ENCODE measurements at regions not wholly inside any gene's neighbourhood (a gene's known extent, or its start where the extent isn't known, plus 50 kb on each side); places are given as distances from the start of the nearest gene placed in this dataset.

- H3K4me3 ChIP-seq: no peak overlapping the region
- H3K27ac ChIP-seq: no peak overlapping the region
These were observed 149.1 kb downstream of the TENT4A start for GRCh38 chr5:6862306-6862705.

DNA sequence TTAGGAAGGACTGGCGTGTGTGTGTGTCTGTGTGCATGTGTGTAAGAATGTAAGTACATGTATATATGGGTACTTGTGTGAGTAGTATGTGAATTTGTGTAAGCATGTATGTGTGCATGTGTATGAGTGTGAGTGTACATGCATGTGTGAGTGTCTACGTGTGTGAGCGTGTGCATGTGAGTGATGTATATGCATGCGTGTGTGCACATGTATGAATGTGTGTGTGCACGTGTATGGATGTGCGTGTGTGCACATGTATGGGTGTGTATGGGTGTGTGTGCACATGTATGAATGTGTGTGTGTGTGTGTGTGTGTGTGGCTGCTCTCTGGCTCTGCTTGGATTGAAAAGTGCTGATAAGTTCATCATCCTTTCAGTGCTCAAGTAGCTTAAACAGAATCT, 154.5 kb downstream of the TENT4A start:
- no peak overlapping the region for H3K27ac ChIP-seq

DNA sequence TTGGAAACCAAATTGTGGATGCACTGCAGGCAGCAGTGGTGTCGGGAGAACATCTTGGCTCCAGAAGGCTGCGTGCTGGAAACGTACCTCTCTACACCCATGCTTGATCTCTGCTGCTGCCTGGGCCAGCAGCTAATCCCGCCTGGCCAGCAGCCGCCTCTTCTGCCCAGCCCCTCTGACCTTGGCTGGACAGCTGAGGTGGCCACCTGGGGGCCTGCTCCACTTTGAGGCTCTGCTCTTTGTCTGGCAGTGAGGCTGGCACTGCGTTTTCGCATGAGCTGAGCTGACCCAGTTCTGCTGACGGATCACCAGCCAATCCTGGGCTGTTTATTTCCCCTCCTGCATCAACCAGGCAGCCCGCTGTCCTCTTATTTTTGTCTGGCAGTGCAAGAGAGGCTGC, 154.9 kb downstream of the TENT4A start:
- no peak overlapping the region for H3K27ac ChIP-seq
- no peak overlapping the region for H3K4me3 ChIP-seq

More for the DNA sequence above, 154.5 kb downstream of the TENT4A start:
- no peak overlapping the region for H3K4me3 ChIP-seq

DNA sequence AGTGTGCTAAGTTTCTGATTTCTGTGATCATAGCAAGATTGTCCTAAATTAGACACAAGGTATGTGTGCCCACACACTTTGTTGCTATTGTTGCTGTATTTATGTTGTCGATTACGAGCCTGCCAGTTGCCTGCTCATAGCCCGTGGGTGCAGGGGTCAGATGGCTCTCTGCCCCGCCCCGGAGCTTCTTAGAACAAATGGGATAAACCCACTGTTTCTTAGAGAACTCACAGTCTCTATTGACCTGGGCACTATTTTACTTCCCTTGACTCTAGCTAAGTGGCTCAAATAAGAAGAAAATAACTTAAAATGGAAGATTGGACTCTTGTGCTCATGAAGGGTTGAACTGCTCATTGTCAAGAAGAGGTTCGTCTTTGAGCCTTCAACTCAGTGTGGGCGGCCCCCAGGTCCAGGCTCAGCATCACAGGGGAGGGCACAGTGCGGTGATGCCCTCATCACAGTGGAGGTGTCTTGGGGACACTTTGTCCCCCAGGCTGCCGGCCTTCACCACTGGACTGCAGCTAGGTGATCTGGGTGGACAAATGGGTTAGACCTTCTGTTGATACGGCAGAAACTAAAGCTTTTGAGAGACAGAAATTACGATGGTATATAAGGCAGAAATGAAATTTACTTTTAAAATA, 155.5 kb downstream of the TENT4A start:
- Histone ChIP-seq H3K27ac (no peak overlapping the region), H3K4me3 (no peak overlapping the region)

DNA sequence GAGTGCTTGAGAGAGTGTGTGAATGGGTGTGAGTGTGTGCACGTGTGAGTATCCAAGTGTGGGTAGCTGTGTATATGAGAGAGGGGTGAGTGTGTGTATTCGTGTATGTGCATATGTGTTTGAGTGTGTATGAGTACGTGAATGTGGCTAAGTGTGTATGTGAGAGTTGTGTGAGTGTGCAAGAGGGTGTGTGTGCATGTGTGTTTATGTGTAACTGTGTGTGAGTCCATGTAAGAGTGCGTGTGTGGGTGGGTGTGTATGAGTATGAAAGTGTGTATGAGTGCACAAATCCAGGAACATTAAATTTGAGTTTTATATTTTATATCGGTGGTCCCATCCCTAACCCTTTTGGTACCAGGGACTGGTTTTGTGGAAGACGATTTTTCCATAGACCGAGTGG, 156.4 kb downstream of the TENT4A start:
- Histone ChIP-seq H3K27ac (no peak overlapping the region), H3K4me3 (no peak overlapping the region)

- Histone ChIP-seq H3K27ac (no peak overlapping the region), H3K4me3 (no peak overlapping the region)
These were observed 159.4 kb downstream of the TENT4A start for GRCh38 chr5:6872441-6873160.

DNA sequence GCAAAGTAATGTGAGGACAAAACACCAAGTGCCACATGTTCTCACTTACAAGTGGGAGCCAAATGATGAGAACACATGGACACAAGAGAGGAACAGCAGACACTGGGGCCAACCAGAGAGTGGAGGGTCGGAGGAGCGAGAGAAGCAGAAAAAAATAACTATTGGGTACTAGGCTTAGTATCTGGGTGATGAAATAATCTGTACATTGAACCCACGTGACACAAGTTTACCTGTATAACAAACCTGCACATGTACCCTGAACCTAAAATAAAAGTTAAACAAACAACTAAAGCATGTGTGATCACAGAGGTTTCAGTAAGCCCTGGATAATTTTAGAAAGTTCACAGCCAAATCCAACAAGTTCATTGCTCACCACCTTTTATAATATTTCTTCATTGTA, 160.1 kb downstream of the TENT4A start:
- H3K27ac ChIP-seq: no peak overlapping the region
- no peak overlapping the region for H3K4me3 ChIP-seq

- Histone ChIP-seq H3K27ac (no peak overlapping the region), H3K4me3 (no peak overlapping the region)
These were observed 162.1 kb downstream of the TENT4A start for GRCh38 chr5:6875376-6875775.

DNA sequence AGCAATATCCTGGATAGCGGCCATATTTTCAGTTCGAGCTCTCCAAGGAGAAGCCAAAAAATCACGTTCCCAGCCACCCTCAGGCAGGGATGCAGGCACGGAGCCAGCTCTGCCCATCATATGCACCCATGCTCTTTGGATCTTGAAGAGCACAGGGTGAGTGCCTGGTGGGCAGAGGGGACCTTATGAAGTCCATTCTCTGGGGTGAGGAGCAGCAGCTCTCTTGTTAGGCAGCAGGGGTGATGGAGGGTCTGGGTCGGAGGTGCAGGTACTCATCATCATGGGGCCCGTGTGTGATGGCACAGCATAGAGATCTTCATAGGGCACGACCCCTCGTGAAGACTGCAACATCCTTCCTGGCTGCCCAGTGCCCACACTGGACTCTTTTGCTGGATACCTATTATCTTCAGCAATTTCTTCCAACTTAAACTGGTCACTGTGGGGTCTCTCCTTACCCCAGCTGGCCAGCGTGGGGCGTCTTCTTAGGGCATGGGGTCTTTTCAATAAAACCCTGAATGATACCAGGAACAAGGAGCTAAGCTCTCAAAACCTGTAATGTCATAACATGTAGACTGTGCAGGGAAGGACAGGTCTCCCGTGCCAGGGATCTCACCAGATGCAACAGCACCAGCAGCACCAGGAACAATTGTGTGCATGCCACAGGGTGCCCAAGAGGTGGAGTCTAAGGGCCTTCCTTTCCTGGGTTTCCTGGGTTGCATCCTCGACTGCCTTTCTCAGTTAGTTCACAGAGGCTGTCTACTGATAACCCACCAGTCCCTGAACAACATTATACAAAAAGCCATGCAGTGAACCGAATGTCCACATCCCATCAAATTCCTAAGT, 165.0 kb downstream of the TENT4A start:
- Histone ChIP-seq H3K4me3 (no peak overlapping the region), H3K27ac (no peak overlapping the region)

GRCh38 chr5:6885581-6885980, 172.3 kb downstream of the TENT4A start:
- Histone ChIP-seq H3K27ac (no peak overlapping the region), H3K4me3 (no peak overlapping the region)

GRCh38 chr5:6886866-6887265, 173.6 kb downstream of the TENT4A start:
- H3K27ac ChIP-seq: no peak overlapping the region

DNA sequence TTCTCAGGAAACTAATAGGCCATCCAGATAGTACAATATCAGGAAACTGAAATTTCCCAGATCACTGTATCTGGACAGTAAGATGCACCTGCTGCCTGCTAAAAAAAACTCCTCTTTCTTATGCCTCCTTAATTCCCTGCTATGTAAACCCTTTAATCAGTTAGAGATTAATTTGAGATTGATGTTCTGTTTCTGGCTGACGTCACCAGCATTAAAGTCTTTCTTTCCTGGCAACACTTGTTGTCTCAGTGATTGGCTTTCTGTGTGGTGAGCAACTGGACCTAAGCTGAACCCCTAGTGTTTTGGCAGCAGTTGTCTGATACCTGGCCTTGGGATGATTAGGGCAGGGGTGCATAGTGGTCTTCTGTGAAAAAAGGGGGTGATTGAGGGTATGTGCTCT, 175.8 kb downstream of the TENT4A start:
- no peak overlapping the region for H3K4me3 ChIP-seq
- no peak overlapping the region for H3K27ac ChIP-seq

More at GRCh38 chr5:6886866-6887265, 173.6 kb downstream of the TENT4A start:
- H3K4me3 ChIP-seq: no peak overlapping the region

- no peak overlapping the region for H3K4me3 ChIP-seq
- H3K27ac ChIP-seq: no peak overlapping the region
These were observed 186.0 kb downstream of the TENT4A start for GRCh38 chr5:6899221-6899620.

GRCh38 chr5:6900247-6901227, 187.3 kb downstream of the TENT4A start:
- Histone ChIP-seq H3K27ac (no peak overlapping the region), H3K4me3 (no peak overlapping the region)

DNA sequence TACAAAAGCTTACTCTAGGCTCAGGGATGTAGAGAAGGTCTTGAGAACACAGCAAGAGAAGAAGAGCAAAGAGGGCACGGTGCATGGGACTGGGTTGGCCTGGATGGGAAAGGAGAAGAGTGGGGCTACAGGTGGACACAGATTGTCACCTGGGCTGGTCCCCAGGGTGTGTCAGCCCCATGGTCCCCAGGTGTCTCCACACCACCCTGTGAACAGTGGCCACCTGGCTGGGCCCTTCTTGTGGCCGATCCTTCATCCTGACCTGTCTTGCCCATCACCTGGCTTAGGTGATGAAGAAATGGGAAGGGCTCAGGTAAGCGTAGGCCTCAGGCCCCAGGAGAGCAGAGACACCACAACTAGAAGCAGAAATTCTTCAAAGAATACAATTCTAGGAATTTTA, 188.9 kb downstream of the TENT4A start:
- Histone ChIP-seq H3K4me3 (no peak overlapping the region), H3K27ac (no peak overlapping the region)

DNA sequence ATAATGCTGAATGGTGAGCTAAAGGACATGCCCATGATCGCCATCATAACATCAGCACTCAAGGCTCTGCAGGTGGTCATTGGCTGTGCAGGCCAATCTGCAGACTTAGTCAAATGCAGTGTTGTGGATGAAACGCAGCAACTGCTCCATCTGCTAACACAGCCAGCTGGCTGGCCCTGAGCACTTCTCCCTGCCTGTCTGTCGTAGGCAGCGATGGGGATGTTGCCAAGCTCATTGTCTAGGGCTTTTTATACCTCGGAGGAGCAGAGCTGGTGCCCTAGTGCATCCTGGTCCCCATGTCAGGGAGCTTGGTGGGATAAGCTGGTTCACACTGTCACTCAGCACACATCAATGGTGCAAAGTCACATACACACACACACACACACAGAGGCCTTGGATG, 189.4 kb downstream of the TENT4A start:
- Histone ChIP-seq H3K27ac (no peak overlapping the region), H3K4me3 (no peak overlapping the region)

DNA sequence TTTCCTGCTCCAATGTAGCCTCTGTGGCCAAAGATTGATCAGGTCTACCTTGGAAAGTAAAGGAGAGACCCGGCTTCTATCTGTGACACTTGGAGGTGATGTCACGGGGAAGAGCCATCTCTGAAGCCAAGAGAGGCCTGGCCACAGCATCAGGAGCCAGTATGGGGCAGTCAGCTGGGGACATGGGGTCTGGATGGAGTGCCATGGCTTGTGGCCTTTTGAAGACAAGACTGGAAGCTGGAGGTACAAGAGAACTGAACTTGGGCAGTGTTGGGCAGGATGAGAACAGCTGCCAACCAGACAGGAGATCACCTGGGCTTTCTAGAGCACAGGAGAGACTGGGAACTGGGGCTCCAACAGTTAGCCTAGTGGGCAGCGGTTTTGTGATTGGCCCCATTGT, 190.7 kb downstream of the TENT4A start:
- Histone ChIP-seq H3K4me3 (no peak overlapping the region), H3K27ac (no peak overlapping the region)

GRCh38 chr5:6904860-6905259, 191.6 kb downstream of the TENT4A start:
- Histone ChIP-seq H3K27ac (no peak overlapping the region), H3K4me3 (no peak overlapping the region)

- no peak overlapping the region for H3K4me3 ChIP-seq
These were observed 192.2 kb downstream of the TENT4A start for GRCh38 chr5:6905423-6905822.

GRCh38 chr5:6905883-6906282, 192.7 kb downstream of the TENT4A start:
- no peak overlapping the region for H3K4me3 ChIP-seq

More at GRCh38 chr5:6905423-6905822, 192.2 kb downstream of the TENT4A start:
- no peak overlapping the region for H3K27ac ChIP-seq

More at GRCh38 chr5:6905883-6906282, 192.7 kb downstream of the TENT4A start:
- H3K27ac ChIP-seq: no peak overlapping the region
